H1 (cell line): ENCODE measurements at regions not wholly inside any gene's neighbourhood (a gene's known extent, or its start where the extent isn't known, plus 50 kb on each side); places are given as distances from the start of the nearest gene placed in this dataset.

Experiments
- CTCF ChIA-PET: fragments of 300-600 bp; sonication (Branson Sonifier 250); formaldehyde crosslinking; loops from one replicate; lab custom pipeline; 2021; ENCODE audit not compliant: partially characterized antibody; lab: Charles Lee
- POLR2A ChIA-PET: fragments of 300-600 bp; sonication (Branson Sonifier 250); formaldehyde crosslinking; loops from one replicate; lab custom pipeline; 2021; ENCODE audit warnings: inconsistent platforms; ENCODE audit not compliant: partially characterized antibody; lab: Charles Lee
- DNase-seq, 2 experiments: peaks; one replicate each; pipeline versions ENCODE4 v3.0.0 to v3.0.0-alpha.2; 2010 to 2022; ENCODE audit warnings: low spot score in 2 of 2, low read depth in 1 of 2, mixed read lengths in 1 of 2
- FAIRE-seq: peaks from 2 replicates; lab custom pipeline; 2011; peaks lifted over from hg19 to GRCh38; lab: Jason Lieb, UNC
- H2AFZ ChIP-seq: 2 replicates; pipeline ENCODE4 v1.8.1; 2012; ENCODE audit warnings: low read length, inconsistent platforms
- H2AK5ac ChIP-seq: 2 replicates; pipeline ENCODE4 v1.6.1; 2013; ENCODE audit warnings: low read depth, low read length
- H2BK120ac ChIP-seq: replicated peaks from 2 replicates; pipeline ENCODE3; 2013; ENCODE audit warnings: low read depth, low read length, inconsistent platforms
- H2BK12ac ChIP-seq: 2 replicates; pipeline ENCODE4 v1.6.1; 2013; ENCODE audit warnings: low read depth, low read length
- H2BK15ac ChIP-seq: 2 replicates; pipeline ENCODE4 v1.6.1; 2013; ENCODE audit warnings: low read length
- H2BK20ac ChIP-seq: 2 replicates; pipeline ENCODE4 v1.6.1; 2013; ENCODE audit warnings: low read length
- H2BK5ac ChIP-seq: 2 replicates; pipeline ENCODE4 v1.6.1; 2013; ENCODE audit warnings: low read depth, low read length
- H3K14ac ChIP-seq: 2 replicates; pipeline ENCODE4 v1.6.1; 2013; ENCODE audit warnings: inconsistent platforms; ENCODE audit not compliant: insufficient read length
- H3K18ac ChIP-seq: 2 replicates; pipeline ENCODE4 v1.6.1; 2013; ENCODE audit warnings: low read length; ENCODE audit errors: extremely low read depth
- H3K23ac ChIP-seq: 2 replicates; pipeline ENCODE4 v1.6.1; 2013; ENCODE audit warnings: inconsistent platforms; ENCODE audit not compliant: insufficient read length
- H3K23me2 ChIP-seq: 2 replicates; pipeline ENCODE4 v1.6.1; 2013; ENCODE audit warnings: low read depth, low read length
- H3K27ac ChIP-seq: 2 replicates; pipeline ENCODE4 v1.6.1; 2011; ENCODE audit warnings: low read depth, low read length, inconsistent platforms
- H3K27me3 ChIP-seq, 4 experiments: replicated peaks in 1 of 4; 1 replicate in 1 of 4; 2 replicates in 3 of 4; pipeline versions ENCODE4 v1.6.1 to v1.8.1; 2011 to 2013; ENCODE audit warnings: low read length in 3 of 4, mild to moderate bottlenecking in 3 of 4, inconsistent platforms in 2 of 4, mixed read lengths in 2 of 4, moderate library complexity in 1 of 4; ENCODE audit not compliant: control insufficient read depth in 3 of 4, insufficient read depth in 3 of 4; ENCODE audit errors: extremely low read depth in 1 of 4
- H3K36me3 ChIP-seq, 4 experiments: 2 replicates each; pipeline versions ENCODE4 v1.6.1 to v1.8.1; 2011 to 2013; ENCODE audit warnings: mild to moderate bottlenecking in 4 of 4, low read length in 3 of 4, moderate library complexity in 2 of 4, control low read depth in 1 of 4, inconsistent platforms in 1 of 4; ENCODE audit not compliant: insufficient read depth in 4 of 4, control insufficient read depth in 2 of 4
- H3K4ac ChIP-seq: replicated peaks from 2 replicates; pipeline ENCODE3; 2013; ENCODE audit warnings: low read length, low read depth, mixed read lengths, inconsistent platforms; ENCODE audit not compliant: insufficient read length
- H3K4me1 ChIP-seq, 4 experiments: replicated peaks in 1 of 4; 1 replicate in 1 of 4; 2 replicates in 3 of 4; pipeline versions ENCODE4 v1.6.1 to v1.8.1; 2011 to 2013; ENCODE audit warnings: low read length in 3 of 4, inconsistent platforms in 2 of 4, mixed read lengths in 1 of 4; ENCODE audit not compliant: insufficient read depth in 4 of 4, control insufficient read depth in 3 of 4
- H3K4me2 ChIP-seq, 2 experiments: 2 replicates each; pipeline versions ENCODE4 v1.6.1 to v1.8.1; 2011 to 2013; ENCODE audit warnings: low read depth in 2 of 2, low read length in 2 of 2, control low read depth in 1 of 2, inconsistent platforms in 1 of 2, mild to moderate bottlenecking in 1 of 2; ENCODE audit not compliant: insufficient read depth in 1 of 2
- H3K4me3 ChIP-seq, 4 experiments: fragments of 200-600, 300-600 bp in 1 of 4; sonication (generic), shearing (Covaris generic), sonication (Bioruptor Twin) in 1 of 4; 2 replicates each; pipeline versions ENCODE4 v1.5.1 to v1.8.1; 2011 to 2016; ENCODE audit warnings: low read length in 4 of 4, low read depth in 3 of 4, control low read depth in 2 of 4, inconsistent platforms in 2 of 4, mild to moderate bottlenecking in 2 of 4, mixed read lengths in 1 of 4, moderate library complexity in 1 of 4; ENCODE audit not compliant: insufficient read depth in 2 of 4; ENCODE audit errors: extremely low read depth in 1 of 4
- H3K56ac ChIP-seq: replicated peaks from 2 replicates; pipeline ENCODE3; 2013; ENCODE audit warnings: low read depth, mild to moderate bottlenecking, mixed read lengths, low read length, inconsistent platforms; ENCODE audit not compliant: insufficient read length
- H3K79me1 ChIP-seq: 2 replicates; pipeline ENCODE4 v1.6.1; 2013; ENCODE audit warnings: low read depth, low read length, control low read depth
- H3K79me2 ChIP-seq, 2 experiments: 2 replicates each; pipeline versions ENCODE4 v1.6.1 to v1.8.1; 2012 to 2013; ENCODE audit warnings: low read length in 2 of 2, mild to moderate bottlenecking in 2 of 2, inconsistent platforms in 1 of 2; ENCODE audit not compliant: insufficient read depth in 2 of 2, control insufficient read depth in 1 of 2
- H3K9ac ChIP-seq, 4 experiments: replicated peaks in 1 of 4; 1 replicate in 1 of 4; 2 replicates in 3 of 4; pipeline versions ENCODE4 v1.6.1 to v1.8.1; 2011 to 2013; ENCODE audit warnings: low read depth in 3 of 4, low read length in 3 of 4, control low read depth in 2 of 4, mild to moderate bottlenecking in 2 of 4, moderate library complexity in 2 of 4, inconsistent platforms in 1 of 4; ENCODE audit errors: extremely low read depth in 1 of 4
- H3K9me3 ChIP-seq, 2 experiments: 2 replicates each; pipeline versions ENCODE4 v1.6.1 to v1.8.1; 2012 to 2013; ENCODE audit warnings: mild to moderate bottlenecking in 2 of 2, moderate library complexity in 2 of 2, control low read depth in 1 of 2, inconsistent platforms in 1 of 2, low read depth in 1 of 2, low read length in 1 of 2, mixed read lengths in 1 of 2; ENCODE audit not compliant: insufficient read depth in 2 of 2
- H4K20me1 ChIP-seq, 2 experiments: replicated peaks in 1 of 2; 2 replicates each; pipeline versions ENCODE3 to v1.8.1; 2011 to 2013; ENCODE audit warnings: inconsistent platforms in 2 of 2, low read length in 2 of 2, mild to moderate bottlenecking in 1 of 2; ENCODE audit not compliant: insufficient read depth in 2 of 2, control insufficient read depth in 1 of 2
- H4K5ac ChIP-seq: 2 replicates; pipeline ENCODE4 v1.6.1; 2013; ENCODE audit warnings: low read length, low read depth, mixed read lengths, inconsistent platforms; ENCODE audit not compliant: insufficient read length
- H4K8ac ChIP-seq: 2 replicates; pipeline ENCODE4 v1.8.0; 2013; ENCODE audit warnings: mild to moderate bottlenecking, moderate library complexity, low read length, inconsistent platforms; ENCODE audit not compliant: insufficient read depth; ENCODE audit errors: extremely low read depth
- H4K91ac ChIP-seq: replicated peaks from 2 replicates; pipeline ENCODE3; 2013; ENCODE audit warnings: low read length, mixed read lengths, inconsistent platforms; ENCODE audit not compliant: insufficient read length
- ASH2L ChIP-seq: fragments of 200-600, 300-600 bp; sonication (generic); IDR thresholded peaks from one replicate; pipeline ENCODE4 v1.7.1; 2017; ENCODE audit warnings: low read length
- BACH1 ChIP-seq: IDR thresholded peaks from 2 replicates; pipeline ENCODE4 v1.6.1; 2012; ENCODE audit warnings: low read length, improper control_type of control experiment
- CREB1 ChIP-seq: IDR thresholded peaks from 2 replicates; pipeline ENCODE4 v1.6.1; 2012; ENCODE audit warnings: inconsistent platforms
- GTF2F1 ChIP-seq: IDR thresholded peaks from 2 replicates; pipeline ENCODE4 v1.6.1; 2012; ENCODE audit warnings: low read depth, low read length, improper control_type of control experiment, borderline replicate concordance
- KDM5A ChIP-seq: fragments of 200-600 bp; IDR thresholded peaks from 2 replicates; pipeline ENCODE4 v1.7.1; 2012; ENCODE audit warnings: mild to moderate bottlenecking, low read length, inconsistent platforms, mixed read lengths
- SIRT6 ChIP-seq: IDR thresholded peaks from one replicate; pipeline ENCODE4 v1.7.1; 2012; ENCODE audit warnings: low read length, inconsistent platforms
- SP4 ChIP-seq: IDR thresholded peaks from 2 replicates; pipeline ENCODE4 v1.6.1; 2012; ENCODE audit warnings: low read length, inconsistent platforms
- SUZ12 ChIP-seq: fragments of 200-600 bp; sonication (generic); IDR thresholded peaks from 2 replicates; pipeline ENCODE4 v1.6.1; 2012; ENCODE audit warnings: mild to moderate bottlenecking, inconsistent platforms, low read length, moderate library complexity, mixed read lengths
- YY1 ChIP-seq: IDR thresholded peaks from 2 replicates; pipeline ENCODE4 v1.6.1; 2011; ENCODE audit warnings: low read depth, mild to moderate bottlenecking, low read length
- WGBS, 2 experiments: shearing (Covaris generic) in 1 of 2; methylation state at CpG; one replicate each; pipeline versions ENCODE4 v1.1.6 to v1.1.7; 2013 to 2015; ENCODE audit warnings: low lambda C conversion rate in 2 of 2, mixed read lengths in 2 of 2, inconsistent platforms in 1 of 2, low coverage in 1 of 2, missing lambda C conversion rate in 1 of 2; ENCODE audit not compliant: insufficient replicate concordance in 2 of 2, insufficient coverage in 1 of 2, insufficient read length in 1 of 2; ENCODE audit errors: extremely low coverage in 1 of 2, missing lambda C conversion rate in 1 of 2; 5-methylcytosine and 5-hydroxymethylcytosine counted together
- TF ChIP-seq, protein P1 (sequence below): IDR thresholded peaks from 2 replicates; pipeline ENCODE4 v1.6.1; 2011; ENCODE audit warnings: low read depth, mild to moderate bottlenecking, low read length; ENCODE audit not compliant: insufficient read depth

DNA sequence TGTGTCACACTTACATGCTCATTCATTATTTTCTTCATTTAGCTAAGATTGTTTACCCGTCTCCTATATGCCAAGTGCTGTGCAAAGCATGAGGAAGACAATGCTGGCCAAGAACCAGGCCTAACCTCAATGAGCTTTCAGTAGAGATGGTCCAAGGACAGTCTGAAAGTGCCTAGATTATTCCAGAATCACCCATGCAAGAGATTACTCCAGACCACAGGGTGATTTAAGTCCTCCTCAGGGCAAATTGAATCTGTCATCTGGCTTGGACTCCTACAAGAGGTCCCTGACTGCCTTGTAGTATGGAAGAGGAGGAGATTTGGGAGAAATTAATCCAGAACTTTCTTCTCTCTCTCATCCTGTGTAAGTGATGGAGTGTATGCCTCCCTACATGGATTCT, 99.4 kb upstream of the NDP start:
- Histone ChIP-seq H3K79me1 (no peaks in the 10 kb centered on the region), H2BK15ac (no peak overlapping the region), H2AFZ (no peak overlapping the region), H2BK120ac (no peak overlapping the region), H3K23ac (no peak overlapping the region), H4K91ac (no peak overlapping the region), H3K4ac (no peak overlapping the region), H3K27ac (no peak overlapping the region), H3K9me3 (no peaks in the 10 kb centered on the region), H3K79me2 (no peaks in the 10 kb centered on the region), H3K4me2 (no peak overlapping the region), H4K20me1 (no peaks in the 10 kb centered on the region), H4K5ac (no peak overlapping the region), H3K18ac (no peak overlapping the region), H4K8ac (no peak overlapping the region), H3K23me2 (no peaks in the 10 kb centered on the region), H2BK5ac (no peak overlapping the region), H3K56ac (no peak overlapping the region), H3K4me1 (no peaks in the 10 kb centered on the region), H3K36me3 (no peaks in the 10 kb centered on the region), H2BK20ac (no peak overlapping the region), H3K27me3 (no peaks in the 10 kb centered on the region), H2BK12ac (no peak overlapping the region), H2AK5ac (no peak overlapping the region), H3K9ac (no peak overlapping the region), H3K14ac (no peak overlapping the region), H3K4me3 (no peak overlapping the region)
- CTCF ChIA-PET = no interaction called here
- no peak for FAIRE-seq
- POLR2A ChIA-PET = no interaction called here
- 67% methylated on average over 1 of the region's 1 CpG; no CpG with 5 or more reads in 1 of the 2 experiments for WGBS, 2 experiments
- no peak for DNase-seq
- TF ChIP-seq CREB1 (no peak), SIRT6 (no peak), BACH1 (no peak), SUZ12 (no peak), YY1 (no peak), KDM5A (no peak), ASH2L (no peak), GTF2F1 (no peak), SP4 (no peak)
- TF ChIP-seq, protein P1, sequence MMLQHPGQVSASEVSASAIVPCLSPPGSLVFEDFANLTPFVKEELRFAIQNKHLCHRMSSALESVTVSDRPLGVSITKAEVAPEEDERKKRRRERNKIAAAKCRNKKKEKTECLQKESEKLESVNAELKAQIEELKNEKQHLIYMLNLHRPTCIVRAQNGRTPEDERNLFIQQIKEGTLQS = no peak
